A549 (cell line): ENCODE measurements at regions not wholly inside any gene's neighbourhood (a gene's known extent, or its start where the extent isn't known, plus 50 kb on each side); places are given as distances from the start of the nearest gene placed in this dataset.

Source experiments
- ATAC-seq, 2 experiments: fragments of 200-7000 bp in 1 of 2; fragments of >200 bp in 1 of 2; cut with Nextera tagmentation in 1 of 2; cut with Tn5 transposase in 1 of 2; 3 replicates each; pipeline versions ENCODE4 v1.8.0 to v1.9.1; 2018 to 2020; ENCODE audit warnings: mild to moderate bottlenecking in 1 of 2, moderate library complexity in 1 of 2
- CTCF ChIA-PET: fragments of 300-600 bp; sonication (Branson Sonifier 250); formaldehyde crosslinking; extraction: SDS; loops from one replicate; lab custom pipeline; 2021; ENCODE audit warnings: antibody characterized with exemption, inconsistent platforms; lab: Yijun Ruan, JAX
- POLR2A ChIA-PET: fragments of 350-600 bp; formaldehyde crosslinking; extraction: SDS; loops from one replicate; lab custom pipeline; 2021; ENCODE audit warnings: antibody characterized with exemption, inconsistent platforms; lab: Yijun Ruan, JAX
- DNase-seq, 2 experiments: peaks; one replicate each; pipeline versions ENCODE4 v3.0.0 to v3.0.0-alpha.2; 2011 to 2016; ENCODE audit warnings: low read depth in 1 of 2, low spot score in 1 of 2
- FAIRE-seq: peaks from 2 replicates; lab custom pipeline; 2011; peaks lifted over from hg19 to GRCh38; lab: Jason Lieb, UNC
- H3K27ac ChIP-seq, 2 experiments: fragments of >200 bp; sonication (Bioruptor Twin); formaldehyde crosslinking; 3 replicates each; pipeline ENCODE4 v1.5.1; 2016 to 2017
- H3K4me1 ChIP-seq: fragments of >200 bp; sonication (Bioruptor Twin); formaldehyde crosslinking; 3 replicates; pipeline ENCODE4 v1.6.1; 2016
- H3K4me2 ChIP-seq: fragments of >200 bp; sonication (Bioruptor Twin); formaldehyde crosslinking; 3 replicates; pipeline ENCODE4 v1.6.1; 2016
- H3K4me3 ChIP-seq: fragments of >200 bp; sonication (Bioruptor Twin); formaldehyde crosslinking; 3 replicates; pipeline ENCODE4 v1.5.1; 2016
- H3K9me3 ChIP-seq: fragments of >200 bp; sonication (Bioruptor Twin); formaldehyde crosslinking; 3 replicates; pipeline ENCODE4 v1.6.1; 2016
- CEBPB ChIP-seq, 2 experiments: fragments of >200 bp in 1 of 2; sonication (Bioruptor Twin) in 1 of 2; formaldehyde crosslinking in 1 of 2; IDR thresholded peaks; 2 replicates each; pipeline ENCODE4 v1.6.1; 2012 to 2016
- CHD4 ChIP-seq: fragments of 200-600 bp; sonication (generic); IDR thresholded peaks from 2 replicates; pipeline ENCODE4 v1.6.1; 2016; ENCODE audit warnings: antibody characterized with exemption, mild to moderate bottlenecking, borderline replicate concordance
- CTCF ChIP-seq: fragments of >200 bp; sonication (Bioruptor Twin); formaldehyde crosslinking; IDR thresholded peaks from 3 replicates; pipeline ENCODE4 v1.5.1; 2016
- EP300 ChIP-seq, 2 experiments: fragments of >200 bp; sonication (Bioruptor Twin); formaldehyde crosslinking; IDR thresholded peaks; 2 replicates in 1 of 2; 3 replicates in 1 of 2; pipeline ENCODE4 v1.6.1; 2016 to 2017
- FOSB ChIP-seq: fragments of 250-450 bp; sonication (Bioruptor Pico); IDR thresholded peaks from 2 replicates; pipeline ENCODE4 v1.5.0; 2020; ENCODE audit warnings: mild to moderate bottlenecking, moderate library complexity
- FOSL2 ChIP-seq, 2 experiments: fragments of 450-650 bp in 1 of 2; fragments of >200 bp in 1 of 2; sonication (Bioruptor Twin) in 1 of 2; formaldehyde crosslinking; IDR thresholded peaks; 2 replicates each; pipeline versions ENCODE4 v1.5.0 to v1.6.1; 2016 to 2020; ENCODE audit warnings: mild to moderate bottlenecking in 1 of 2, moderate library complexity in 1 of 2
- GATA3 ChIP-seq: IDR thresholded peaks from 2 replicates; pipeline ENCODE4 v1.6.1; 2012; ENCODE audit warnings: borderline replicate concordance
- HOXB5 ChIP-seq: fragments of 250-450 bp; sonication (Bioruptor Pico); IDR thresholded peaks from 2 replicates; pipeline ENCODE4 v1.5.0; 2020; ENCODE audit warnings: mild to moderate bottlenecking, moderate library complexity
- JUN ChIP-seq, 2 experiments: fragments of >200 bp; sonication (Bioruptor Twin); formaldehyde crosslinking; IDR thresholded peaks; 2 replicates in 1 of 2; 3 replicates in 1 of 2; pipeline ENCODE4 v1.6.1; 2016 to 2017
- KDM5A ChIP-seq: fragments of 200-600 bp; sonication (generic); IDR thresholded peaks from 2 replicates; pipeline ENCODE4 v1.6.1; 2016; ENCODE audit warnings: antibody characterized with exemption, mild to moderate bottlenecking
- NR3C1 ChIP-seq: fragments of >200 bp; sonication (Bioruptor Twin); formaldehyde crosslinking; IDR thresholded peaks from 3 replicates; pipeline ENCODE4 v1.6.1; 2017
- POLR2A ChIP-seq: IDR thresholded peaks from 2 replicates; pipeline ENCODE4 v1.6.1; 2012; ENCODE audit warnings: mild to moderate bottlenecking, low read length
- RCOR1 ChIP-seq: fragments of 150-350 bp; IDR thresholded peaks from 2 replicates; pipeline ENCODE4 v1.6.1; 2014; ENCODE audit warnings: antibody characterized with exemption, low read length, low read depth
- RFX5 ChIP-seq: fragments of 450-650 bp; IDR thresholded peaks from 2 replicates; pipeline ENCODE4 v1.7.1; 2014; ENCODE audit warnings: antibody characterized with exemption, mild to moderate bottlenecking, moderate library complexity
- RNF2 ChIP-seq: fragments of 200-600 bp; sonication (generic); IDR thresholded peaks from 2 replicates; pipeline ENCODE4 v1.6.1; 2016; ENCODE audit warnings: low read depth, mild to moderate bottlenecking, antibody characterized with exemption, moderate library complexity, borderline replicate concordance
- SREBF2 ChIP-seq: fragments of 450-650 bp; IDR thresholded peaks from 2 replicates; pipeline ENCODE4 v1.6.1; 2014; ENCODE audit warnings: mild to moderate bottlenecking, moderate library complexity
- ZNF302 ChIP-seq: fragments of 250-450 bp; sonication (Bioruptor Pico); IDR thresholded peaks from 2 replicates; pipeline ENCODE4 v1.9.0; 2021; ENCODE audit warnings: inconsistent platforms, mild to moderate bottlenecking, moderate library complexity
- WGBS: methylation state at CpG from one replicate; pipeline ENCODE4 v1.1.6; 2017; ENCODE audit errors: missing lambda C conversion rate; 5-methylcytosine and 5-hydroxymethylcytosine counted together

GRCh38 chr6:40159865-40160264 lies 225.6 kb upstream of the MOCS1 start (continued):
- TF ChIP-seq CEBPB (IDR thresholded peaks at IDR 0.05) (no peak), SREBF2 (no peak), NR3C1 (no peak), HOXB5 (CRISPR knock-in tag) (no peak)

- H3K9me3 ChIP-seq = no peaks in the 10 kb centered on the region
- no peak overlapping the region for H3K4me2 ChIP-seq
- 8% methylated on average over 9 of the region's 9 CpGs for WGBS
- H3K27ac ChIP-seq = no peak overlapping the region
- ATAC-seq (no peak), FAIRE-seq (no peak)
- no peak overlapping the region for H3K4me3 ChIP-seq
- no peaks in the 10 kb centered on the region for H3K4me1 ChIP-seq
- POLR2A ChIA-PET = no interaction called here
- no peak for TF ChIP-seq CTCF
- TF ChIP-seq CHD4 = no peak
- no peak for TF ChIP-seq RCOR1
- TF ChIP-seq JUN (IDR thresholded peaks at IDR 0.05) = no peak
- no peak for TF ChIP-seq RFX5
- TF ChIP-seq POLR2A = no peak
- TF ChIP-seq FOSL2 (IDR thresholded peaks at IDR 0.05) = no peak
- no peak for TF ChIP-seq FOSL2 (CRISPR knock-in tag; IDR thresholded peaks at IDR 0.05)
- TF ChIP-seq RNF2 = no peak
- no peak for TF ChIP-seq GATA3
- TF ChIP-seq, all 56 proteins: peak for 0
- CTCF ChIA-PET = interaction anchor here (1.3 kb wide), 1 partner anchor 10 kb away, joined by 3 read pairs; no protein-coding TSS in a partner anchor
- DNase-seq = no peak
These were observed 218.6 kb upstream of the MOCS1 start for GRCh38 chr6:40152701-40153436.

GRCh38 chr6:40152196-40152595 lies 217.9 kb upstream of the MOCS1 start:
- ChIA-PET POLR2A (no interaction called here), CTCF (interaction anchor here (1.3 kb wide), 1 partner anchor 10 kb away, joined by 3 read pairs; no protein-coding TSS in a partner anchor)
- Histone ChIP-seq H3K4me3 (no peak overlapping the region), H3K27ac (no peak overlapping the region), H3K4me1 (no peaks in the 10 kb centered on the region), H3K4me2 (no peak overlapping the region), H3K9me3 (no peaks in the 10 kb centered on the region)
- no peak for DNase-seq
- TF ChIP-seq JUN (IDR thresholded peaks at IDR 0.05) (no peak), CTCF (no peak), RFX5 (no peak), EP300 (IDR thresholded peaks at IDR 0.05) (no peak), ZNF302 (no peak), CHD4 (no peak), FOSB (CRISPR knock-in tag) (no peak), KDM5A (no peak)
- ATAC-seq = no peak
- FAIRE-seq = no peak
